ENCODE measurements at regions not wholly inside any gene's neighbourhood (a gene's known extent, or its start where the extent isn't known, plus 50 kb on each side); places are given as distances from the start of the nearest gene placed in this dataset.

DNA sequence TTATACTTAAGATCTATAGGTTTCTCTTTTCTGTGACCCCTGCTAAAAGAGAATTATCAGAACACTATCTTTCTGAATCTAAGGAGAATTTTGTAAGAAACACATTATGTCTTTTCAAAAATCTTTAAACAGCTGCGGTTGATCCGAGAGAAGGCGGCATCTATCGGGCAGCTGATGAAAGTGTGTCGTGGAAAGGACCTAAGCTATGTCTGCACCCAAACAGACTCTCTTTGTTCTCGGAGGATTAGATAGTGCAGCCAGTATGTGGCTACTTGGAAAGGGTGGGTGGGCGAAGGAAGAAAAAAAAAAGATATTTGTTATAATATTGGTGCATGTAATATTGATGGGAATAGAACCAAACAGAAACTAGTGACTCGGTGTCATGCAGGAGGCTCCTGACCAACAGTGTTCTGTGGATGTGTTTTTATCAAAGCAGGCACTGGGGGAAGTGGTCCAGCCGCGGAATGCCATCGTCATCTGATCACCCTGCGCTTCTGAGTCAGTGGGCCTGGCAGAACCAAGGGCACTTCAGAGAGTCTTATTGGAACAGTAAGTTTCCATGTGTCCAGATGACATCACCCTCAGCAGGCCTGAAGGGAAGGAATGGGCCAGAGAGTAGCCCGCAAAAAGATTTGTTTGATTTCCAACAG is 509.7 kb upstream of the AKR1E2 start:
- H3F3A ChIP-seq (ENCODE audit: insufficient read depth): peaks cover 20% of the 10 kb centered on the region
- H3K36me3 ChIP-seq (ENCODE audit: low read depth): no peaks in the 10 kb centered on the region
- H3K4me1 ChIP-seq (ENCODE audit: insufficient read depth): peaks cover 22% of the 10 kb centered on the region
- H3K4me3 ChIP-seq: peak overlapping the region; percentile 60
- no peaks in the 10 kb centered on the region for H3K9me3 ChIP-seq (ENCODE audit: low read depth)
- peak overlapping the region; percentile 43 for H2AFZ ChIP-seq
- no peaks in the 10 kb centered on the region for H3K9me2 ChIP-seq (ENCODE audit: insufficient read depth)
- peak; percentile 97 for DNase-seq
- H4K20me1 ChIP-seq (ENCODE audit: insufficient read depth): no peaks in the 10 kb centered on the region
- WGBS, 2 experiments (ENCODE audit: low coverage in 1 of 2, low lambda C conversion rate in 2 of 2, missing lambda C conversion rate in 2 of 2): 2 to 3% methylated on average over 13 of the region's 13 CpGs
- H3K27me3 ChIP-seq (replicated peaks; ENCODE audit: insufficient read depth): no peaks in the 10 kb centered on the region
- H3K9ac ChIP-seq: peak overlapping the region; percentile 81
- no peaks in the 10 kb centered on the region for H3K79me2 ChIP-seq (ENCODE audit: insufficient read depth)
- in situ Hi-C loops (cut with MboI): no loop called here
- H3K27ac ChIP-seq: peak overlapping the region; percentile 82
- peak overlapping the region; percentile 66 for H3K4me2 ChIP-seq (ENCODE audit: unreplicated experiment)
- no peak for TF ChIP-seq EZH2phosphoT487 (IDR thresholded peaks at IDR 0.05; ENCODE audit: insufficient read depth, low read depth)
- no peak for TF ChIP-seq EZH2 (IDR thresholded peaks at IDR 0.05; ENCODE audit: insufficient read depth, poor library complexity, severe bottlenecking)

DNA sequence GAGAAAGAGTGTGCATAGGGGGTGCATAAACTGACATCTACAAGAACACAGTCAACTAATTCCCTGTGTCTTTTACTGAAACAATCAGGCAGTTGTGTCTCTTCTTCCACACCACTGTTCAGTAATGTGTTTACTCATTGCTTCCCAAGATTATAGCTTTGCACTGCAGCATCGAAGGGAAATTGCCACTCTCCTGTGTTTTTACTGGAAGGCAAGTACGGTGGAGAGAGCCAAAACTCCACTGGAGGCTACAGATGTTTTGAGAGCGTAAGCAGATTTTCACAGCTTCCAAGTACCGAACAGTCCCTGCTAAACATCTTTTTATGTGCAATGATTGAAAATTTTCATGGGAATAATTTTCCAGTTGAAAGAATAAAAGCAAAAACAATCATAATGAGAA is 510.5 kb upstream of the AKR1E2 start:
- Histone ChIP-seq H3K27ac (peak overlapping the region; percentile 82), H3K79me2 (ENCODE audit: insufficient read depth) (no peaks in the 10 kb centered on the region), H3K9me2 (ENCODE audit: insufficient read depth) (no peaks in the 10 kb centered on the region), H3K4me2 (ENCODE audit: unreplicated experiment) (peak overlapping the region; percentile 66), H3K9ac (peak overlapping the region; percentile 81), H3K36me3 (ENCODE audit: low read depth) (no peaks in the 10 kb centered on the region), H3K4me1 (ENCODE audit: insufficient read depth) (peaks cover 22% of the 10 kb centered on the region), H3F3A (ENCODE audit: insufficient read depth) (peaks cover 20% of the 10 kb centered on the region), H3K4me3 (peak overlapping the region; percentile 60), H3K9me3 (ENCODE audit: low read depth) (no peaks in the 10 kb centered on the region), H3K27me3 (replicated peaks; ENCODE audit: insufficient read depth) (no peaks in the 10 kb centered on the region), H2AFZ (peak overlapping the region; percentile 43), H4K20me1 (ENCODE audit: insufficient read depth) (no peaks in the 10 kb centered on the region)
- in situ Hi-C loops (cut with MboI): no loop called here
- 8% methylated on average over 4 of the region's 4 CpGs for WGBS, 2 experiments (ENCODE audit: low coverage in 1 of 2, low lambda C conversion rate in 2 of 2, missing lambda C conversion rate in 2 of 2)
- peak; percentile 69 for DNase-seq
- TF ChIP-seq EZH2 (IDR thresholded peaks at IDR 0.05; ENCODE audit: insufficient read depth, poor library complexity, severe bottlenecking) (no peak), EZH2phosphoT487 (IDR thresholded peaks at IDR 0.05; ENCODE audit: insufficient read depth, low read depth) (no peak)

DNA sequence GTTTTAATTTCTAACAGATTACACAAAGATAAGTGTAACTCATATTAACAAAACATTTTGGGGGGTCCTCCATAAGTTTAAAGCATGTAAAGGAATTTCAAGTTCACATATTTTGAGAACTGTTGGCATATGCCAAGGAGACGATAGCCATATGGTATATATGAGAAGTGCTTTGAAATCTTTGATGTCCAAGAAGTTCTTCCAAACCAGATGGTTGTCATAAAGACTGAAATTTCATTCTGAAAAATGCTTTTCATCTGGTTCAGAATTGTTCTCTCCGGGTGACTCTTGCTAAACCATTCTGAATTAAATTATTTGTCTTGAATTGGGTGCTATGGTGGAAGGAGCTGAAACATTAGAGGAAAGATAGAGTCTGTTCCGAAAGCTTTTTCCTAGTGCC is 513.0 kb upstream of the AKR1E2 start:
- WGBS, 2 experiments (ENCODE audit: low coverage in 1 of 2, low lambda C conversion rate in 2 of 2, missing lambda C conversion rate in 2 of 2): 49 to 51% methylated on average over 3 of the region's 3 CpGs
- no peak overlapping the region for H3K9ac ChIP-seq
- no peak overlapping the region for H3K4me3 ChIP-seq
- no peaks in the 10 kb centered on the region for H4K20me1 ChIP-seq (ENCODE audit: insufficient read depth)
- TF ChIP-seq EZH2 (IDR thresholded peaks at IDR 0.05; ENCODE audit: insufficient read depth, poor library complexity, severe bottlenecking) (no peak), EZH2phosphoT487 (IDR thresholded peaks at IDR 0.05; ENCODE audit: insufficient read depth, low read depth) (no peak)
- H3K9me2 ChIP-seq (ENCODE audit: insufficient read depth): no peaks in the 10 kb centered on the region
- no peak overlapping the region for H2AFZ ChIP-seq
- in situ Hi-C loops (cut with MboI): no loop called here
- peaks cover 22% of the 10 kb centered on the region for H3K4me1 ChIP-seq (ENCODE audit: insufficient read depth)
- H3K79me2 ChIP-seq (ENCODE audit: insufficient read depth): no peaks in the 10 kb centered on the region
- H3K27me3 ChIP-seq (replicated peaks; ENCODE audit: insufficient read depth): no peaks in the 10 kb centered on the region
- no peak overlapping the region for H3K4me2 ChIP-seq (ENCODE audit: unreplicated experiment)
- H3K27ac ChIP-seq: no peak overlapping the region
- no peaks in the 10 kb centered on the region for H3K9me3 ChIP-seq (ENCODE audit: low read depth)
- H3K36me3 ChIP-seq (ENCODE audit: low read depth): no peaks in the 10 kb centered on the region
- peaks cover 20% of the 10 kb centered on the region for H3F3A ChIP-seq (ENCODE audit: insufficient read depth)
- DNase-seq: no peak

DNA sequence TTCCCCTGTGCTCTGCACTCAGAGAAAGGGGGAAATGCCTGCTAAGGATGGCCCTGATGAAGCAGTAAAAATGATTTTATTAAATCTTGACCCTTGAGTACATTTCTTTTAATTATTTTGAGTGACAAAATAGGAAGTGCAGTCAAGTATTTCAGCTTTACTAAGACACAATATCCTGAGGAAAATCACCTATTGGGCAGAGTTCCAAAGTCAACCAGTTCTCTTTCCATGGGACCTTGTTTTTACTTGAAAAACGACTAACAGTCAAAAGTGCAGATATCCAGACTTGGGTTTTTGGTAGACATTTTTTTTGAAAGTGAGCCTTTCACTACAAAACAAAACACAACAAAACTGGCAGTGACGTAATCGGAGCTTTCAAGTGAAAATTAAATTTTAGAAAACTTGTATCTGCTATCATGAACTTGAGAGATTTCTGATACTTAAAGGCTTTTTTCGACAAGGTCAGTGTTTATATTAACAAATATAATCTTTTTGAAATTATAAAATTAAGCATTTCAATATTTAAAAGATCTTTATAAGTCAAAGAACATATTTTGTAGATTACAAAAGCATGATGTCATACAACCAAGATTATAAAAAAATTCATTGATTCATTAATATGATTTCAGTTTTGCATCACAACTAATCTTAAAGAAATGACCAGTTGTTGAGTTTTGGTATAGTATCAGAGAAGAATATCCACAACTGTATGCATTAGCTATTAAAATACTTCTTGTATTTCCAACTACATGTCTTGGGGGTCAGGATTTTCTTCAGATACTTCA is 513.8 kb upstream of the AKR1E2 start:
- peaks cover 18% of the 10 kb centered on the region for H3F3A ChIP-seq (ENCODE audit: insufficient read depth)
- H3K27me3 ChIP-seq (replicated peaks; ENCODE audit: insufficient read depth): no peaks in the 10 kb centered on the region
- in situ Hi-C loops (cut with MboI): no loop called here
- H3K27ac ChIP-seq: no peak overlapping the region
- no peak overlapping the region for H2AFZ ChIP-seq
- peaks cover 22% of the 10 kb centered on the region for H3K4me1 ChIP-seq (ENCODE audit: insufficient read depth)
- H3K79me2 ChIP-seq (ENCODE audit: insufficient read depth): no peaks in the 10 kb centered on the region
- no peak for DNase-seq
- H3K9me2 ChIP-seq (ENCODE audit: insufficient read depth): no peaks in the 10 kb centered on the region
- H3K9ac ChIP-seq: no peak overlapping the region
- no peaks in the 10 kb centered on the region for H3K9me3 ChIP-seq (ENCODE audit: low read depth)
- no peak overlapping the region for H3K4me3 ChIP-seq
- TF ChIP-seq EZH2 (IDR thresholded peaks at IDR 0.05; ENCODE audit: insufficient read depth, poor library complexity, severe bottlenecking) (no peak), EZH2phosphoT487 (IDR thresholded peaks at IDR 0.05; ENCODE audit: insufficient read depth, low read depth) (no peak)
- H3K4me2 ChIP-seq (ENCODE audit: unreplicated experiment): no peak overlapping the region
- WGBS, 2 experiments (ENCODE audit: low coverage in 1 of 2, low lambda C conversion rate in 2 of 2, missing lambda C conversion rate in 2 of 2): 95 to 98% methylated on average over 4 of the region's 4 CpGs
- H3K36me3 ChIP-seq (ENCODE audit: low read depth): no peaks in the 10 kb centered on the region
- no peaks in the 10 kb centered on the region for H4K20me1 ChIP-seq (ENCODE audit: insufficient read depth)
